ENCODE measurements at regions not wholly inside any gene's neighbourhood (a gene's known extent, or its start where the extent isn't known, plus 50 kb on each side); places are given as distances from the start of the nearest gene placed in this dataset.

GRCh38 chr2:106745468-106745867 lies 140.5 kb downstream of the ST6GAL2 start:
- intact Hi-C loops (cut with DNase I; ENCODE audit: low total_unique reads): loop anchor here (5.0 kb wide), 1 partner anchor 607 kb away; no protein-coding TSS in a partner anchor
- no peak for DNase-seq (ENCODE audit: low spot score in 2 of 2)
- WGBS, 2 donors: 55 to 62% methylated on average over 5 of the region's 5 CpGs
- TF ChIP-seq CTCF (IDR thresholded peaks at IDR 0.05) (no peak), POLR2A (IDR thresholded peaks at IDR 0.05) (no peak)
- no peak overlapping the region for H3K4me3 ChIP-seq (ENCODE audit: low read depth, poor library complexity, severe bottlenecking)

GRCh38 chr2:106749823-106750222 lies 136.1 kb downstream of the ST6GAL2 start:
- no peak overlapping the region for H3K4me3 ChIP-seq (ENCODE audit: low read depth, poor library complexity, severe bottlenecking)
- WGBS, 2 donors: 67 to 73% methylated on average over 2 of the region's 2 CpGs
- TF ChIP-seq POLR2A (IDR thresholded peaks at IDR 0.05) (no peak), CTCF (IDR thresholded peaks at IDR 0.05) (no peak)
- intact Hi-C loops (cut with DNase I; ENCODE audit: low total_unique reads): loop anchor here (5.0 kb wide), 1 partner anchor 602 kb away; no protein-coding TSS in a partner anchor
- DNase-seq (ENCODE audit: low spot score in 2 of 2): no peak

Data from lower leg skin (tissue), 4 donors.